Transverse colon (tissue), 4 donors: ENCODE measurements at regions not wholly inside any gene's neighbourhood (a gene's known extent, or its start where the extent isn't known, plus 50 kb on each side); places are given as distances from the start of the nearest gene placed in this dataset.

Experiments
- DNase-seq: peaks from one replicate; pipeline ENCODE4 v3.0.0-alpha.2; 2019
- H3K27ac ChIP-seq, 4 donors: fragments of 200-600 bp; sonication (generic); 2 replicates each; pipeline ENCODE4 v1.5.1; 2016 to 2018; ENCODE audit warnings: inconsistent platforms in 4 of 4
- H3K27me3 ChIP-seq: fragments of 200-600 bp; sonication (generic); 2 replicates; pipeline ENCODE4 v1.5.1; 2017; ENCODE audit warnings: inconsistent platforms
- H3K36me3 ChIP-seq, 4 donors: fragments of 200-600 bp; sonication (generic); 2 replicates each; pipeline ENCODE4 v1.5.1; 2017 to 2019; ENCODE audit warnings: inconsistent platforms in 4 of 4
- H3K4me1 ChIP-seq, 4 donors: fragments of 200-600 bp; sonication (generic); 2 replicates each; pipeline ENCODE4 v1.5.1; 2017 to 2020; ENCODE audit warnings: inconsistent platforms in 4 of 4
- H3K4me3 ChIP-seq, 4 donors: fragments of 200-600 bp; sonication (generic); 1 replicate in 1 of 4; 2 replicates in 3 of 4; pipeline versions ENCODE4 v1.5.1 to v1.6.1; 2017 to 2019; ENCODE audit warnings: inconsistent platforms in 4 of 4
- H3K9me3 ChIP-seq, 2 donors: fragments of 200-600 bp; sonication (generic); 2 replicates each; pipeline ENCODE4 v1.5.1; 2017 to 2019; ENCODE audit warnings: inconsistent platforms in 2 of 2
- CTCF ChIP-seq, 5 experiments: fragments of 200-600 bp in 3 of 5; fragments of 450-650 bp in 2 of 5; sonication (generic) in 3 of 5; IDR thresholded peaks; 1 replicate in 2 of 5; 2 replicates in 3 of 5; pipeline ENCODE4 v1.5.1; 2016 to 2017; ENCODE audit warnings: antibody characterized with exemption in 5 of 5, inconsistent platforms in 3 of 5, mild to moderate bottlenecking in 2 of 5, moderate library complexity in 1 of 5
- EP300 ChIP-seq: sonication (generic); formaldehyde crosslinking; IDR thresholded peaks from one replicate; pipeline ENCODE4 v1.6.1; 2017; ENCODE audit warnings: antibody characterized with exemption, low read depth
- POLR2A ChIP-seq: fragments of 450-650 bp; IDR thresholded peaks from one replicate; pipeline ENCODE4 v1.6.1; 2016; ENCODE audit warnings: antibody characterized with exemption, mild to moderate bottlenecking, moderate library complexity
- POLR2AphosphoS5 ChIP-seq, 3 donors: sonication (generic); formaldehyde crosslinking; IDR thresholded peaks; one replicate each; pipeline ENCODE4 v1.6.1; 2016; ENCODE audit warnings: antibody characterized with exemption in 3 of 3
- WGBS, 2 donors: methylation state at CpG; one replicate each; pipeline ENCODE4 v1.1.5; 2018; ENCODE audit warnings: low coverage in 1 of 2; 5-methylcytosine and 5-hydroxymethylcytosine counted together
- in situ Hi-C, 4 donors: fragments of 200-750 bp; cut with MboI; loops; one replicate each; pipeline versions ENCODE4 v1.15.0 to v1.15.1; 2017; ENCODE audit warnings: low sequenced_read_pairs in 3 of 4, low pct_ligation_motif_present in 1 of 4, low pct_unique_long_range_greater_than_20kb in 1 of 4
- intact Hi-C: fragments of 100-400 bp; cut with DNase I; formaldehyde crosslinking; loops from one replicate; pipeline ENCODE4 v1.15.1; 2023; ENCODE audit warnings: low total_unique reads

GRCh38 chr18:56067969-56068671 is 480.1 kb upstream of the TCF4 start:
- no peak for DNase-seq
- no peaks in the 10 kb centered on the region for H3K9me3 ChIP-seq
- in situ Hi-C loops: no loop called here
- H3K4me3 ChIP-seq: no peak overlapping the region
- WGBS, 2 donors: 75% methylated on average over 2 of the region's 2 CpGs; no CpG with 5 or more reads in 1 of the 2 donors
- no peak overlapping the region for H3K27ac ChIP-seq
- intact Hi-C loops: no loop called here
- no peaks in the 10 kb centered on the region for H3K36me3 ChIP-seq
- no peaks in the 10 kb centered on the region for H3K4me1 ChIP-seq
- H3K27me3 ChIP-seq: no peaks in the 10 kb centered on the region
- no peak for TF ChIP-seq CTCF (IDR thresholded peaks at IDR 0.05)
- no peak for TF ChIP-seq POLR2AphosphoS5 (IDR thresholded peaks at IDR 0.05)
- TF ChIP-seq POLR2A: no peak
- no peak for TF ChIP-seq EP300

- intact Hi-C loops (no loop called here), in situ Hi-C loops (no loop called here)
- no peaks in the 10 kb centered on the region for H3K36me3 ChIP-seq
- H3K27me3 ChIP-seq: no peaks in the 10 kb centered on the region
- no peak for DNase-seq
- no peaks in the 10 kb centered on the region for H3K4me1 ChIP-seq
- H3K27ac ChIP-seq: no peak overlapping the region
- TF ChIP-seq POLR2A (no peak), CTCF (IDR thresholded peaks at IDR 0.05) (no peak), POLR2AphosphoS5 (IDR thresholded peaks at IDR 0.05) (no peak), EP300 (no peak)
- H3K4me3 ChIP-seq: no peak overlapping the region
- WGBS, 2 donors: 68 to 73% methylated on average over 4 to 7 of the region's 7 CpGs
- no peaks in the 10 kb centered on the region for H3K9me3 ChIP-seq
Measured at GRCh38 chr18:56067214-56067894, 479.4 kb upstream of the TCF4 start.

- Histone ChIP-seq H3K36me3 (no peaks in the 10 kb centered on the region), H3K27ac (no peak overlapping the region), H3K4me3 (no peak overlapping the region), H3K27me3 (no peaks in the 10 kb centered on the region), H3K4me1 (no peaks in the 10 kb centered on the region), H3K9me3 (no peaks in the 10 kb centered on the region)
- WGBS, 2 donors: 20 to 43% methylated on average over 2 of the region's 2 CpGs
- intact Hi-C loops: no loop called here
- DNase-seq: no peak
- TF ChIP-seq CTCF (IDR thresholded peaks at IDR 0.05) (no peak), POLR2A (no peak), POLR2AphosphoS5 (IDR thresholded peaks at IDR 0.05) (no peak), EP300 (no peak)
- in situ Hi-C loops: no loop called here
Measured at GRCh38 chr18:56066524-56067213, 478.7 kb upstream of the TCF4 start.

- TF ChIP-seq EP300 (no peak), CTCF (IDR thresholded peaks at IDR 0.05) (no peak), POLR2AphosphoS5 (IDR thresholded peaks at IDR 0.05) (no peak), POLR2A (no peak)
- 78 to 89% methylated on average over 2 to 3 of the region's 3 CpGs for WGBS, 2 donors
- no peaks in the 10 kb centered on the region for H3K27me3 ChIP-seq
- no peaks in the 10 kb centered on the region for H3K4me1 ChIP-seq
- H3K4me3 ChIP-seq: no peak overlapping the region
- intact Hi-C loops (no loop called here), in situ Hi-C loops (no loop called here)
- no peaks in the 10 kb centered on the region for H3K36me3 ChIP-seq
- H3K9me3 ChIP-seq: no peaks in the 10 kb centered on the region
- DNase-seq: no peak
- H3K27ac ChIP-seq: no peak overlapping the region
Measured at GRCh38 chr18:56065086-56065485, 477.1 kb upstream of the TCF4 start.
